Stimulated activated CD4-positive, alpha-beta T cell treated with anti-CD3 and anti-CD28 coated beads, TNF-alpha, amount 100 ng/mL, for 24 hours (primary cell): ENCODE measurements at regions not wholly inside any gene's neighbourhood (a gene's known extent, or its start where the extent isn't known, plus 50 kb on each side); places are given as distances from the start of the nearest gene placed in this dataset.
"Not testable (repeated sequence)": the region's sequence is repeated elsewhere in the genome, so short reads cannot be mapped to it uniquely, and the experiment has no call there.

ENCODE experiments used
- DNase-seq, 3 experiments: peaks; one replicate each; pipeline ENCODE4 v3.0.0-alpha.2; 2020; ENCODE audit warnings: low read depth in 3 of 3

- no peak for DNase-seq
Observed at GRCh38 chr3:31181661-31182060, 287.2 kb upstream of the GADL1 start.

- DNase-seq: no peak
Observed at GRCh38 chr3:31182661-31183060, 288.2 kb upstream of the GADL1 start.

- no peak for DNase-seq
Observed at GRCh38 chr3:31184261-31185061, 290.0 kb upstream of the GADL1 start.

- no peak for DNase-seq
Observed at GRCh38 chr3:31185062-31185357, 290.5 kb upstream of the GADL1 start.

DNA sequence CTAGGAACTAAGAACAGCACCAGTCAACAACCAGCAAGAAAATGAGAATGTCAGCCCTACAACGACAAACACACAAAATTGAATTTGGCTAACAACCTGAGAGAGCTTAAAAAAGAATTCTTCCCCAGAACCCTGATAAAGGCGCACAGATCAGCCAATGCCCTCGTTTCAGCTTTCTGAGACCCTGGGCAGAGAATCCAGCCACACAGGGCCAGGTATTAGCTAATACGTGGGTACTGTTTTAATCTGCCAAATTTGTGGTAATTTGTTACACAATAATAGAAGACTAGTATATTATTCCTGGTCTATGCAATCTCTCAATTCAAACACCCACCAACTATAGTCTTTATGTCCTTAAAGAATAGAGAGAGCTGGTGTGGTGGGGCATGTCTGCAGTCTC is 291.6 kb upstream of the GADL1 start:
- DNase-seq: no peak

GRCh38 chr3:31187380-31187779 is 292.9 kb upstream of the GADL1 start:
- DNase-seq: no peak

GRCh38 chr3:31188112-31188511 is 293.7 kb upstream of the GADL1 start:
- DNase-seq: no peak

- no peak for DNase-seq
Observed at GRCh38 chr3:31189330-31189729, 294.9 kb upstream of the GADL1 start.

GRCh38 chr3:31189971-31190370 is 295.5 kb upstream of the GADL1 start:
- DNase-seq: no peak

DNA sequence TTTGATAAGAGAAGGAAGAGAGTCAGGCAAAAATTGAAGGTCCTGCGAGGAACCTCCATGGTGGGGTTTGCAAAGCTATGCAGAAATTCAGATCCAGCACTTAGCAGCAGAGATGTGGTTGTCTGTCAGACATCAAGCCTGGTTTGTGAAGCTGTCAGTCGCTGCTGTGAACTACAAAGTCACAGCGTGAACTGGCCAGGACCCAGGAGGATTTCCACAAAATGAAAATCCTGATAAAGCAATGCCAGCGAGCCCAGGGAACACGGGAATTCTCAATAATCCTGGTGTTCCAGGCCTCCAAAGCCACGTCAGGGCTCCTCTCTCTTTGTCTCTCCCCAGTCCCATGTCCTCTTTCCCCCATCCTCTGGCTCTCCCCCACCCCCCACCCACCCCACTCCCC is 296.9 kb upstream of the GADL1 start:
- no peak for DNase-seq

DNA sequence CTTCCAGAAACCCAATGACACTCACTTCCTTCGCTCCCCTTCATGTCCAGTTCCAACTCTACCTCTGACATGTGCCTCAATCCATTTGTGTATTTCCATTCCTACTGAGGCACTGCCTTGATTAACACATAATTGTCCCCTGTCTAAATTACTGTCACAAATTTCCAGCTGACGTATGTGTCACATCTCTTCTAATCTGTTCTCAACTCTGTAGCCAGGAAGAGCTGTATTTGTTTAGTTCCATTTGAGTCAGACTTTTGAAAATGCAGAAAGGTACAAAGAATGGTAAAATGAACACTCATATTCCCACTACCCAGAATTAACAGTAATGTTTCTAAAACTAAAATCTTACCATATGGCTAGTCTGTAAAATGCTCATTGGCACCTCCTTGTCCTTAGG is 299.0 kb upstream of the GADL1 start:
- no peak for DNase-seq

- no peak for DNase-seq
Observed at GRCh38 chr3:31193871-31194270, 299.4 kb upstream of the GADL1 start.

DNA sequence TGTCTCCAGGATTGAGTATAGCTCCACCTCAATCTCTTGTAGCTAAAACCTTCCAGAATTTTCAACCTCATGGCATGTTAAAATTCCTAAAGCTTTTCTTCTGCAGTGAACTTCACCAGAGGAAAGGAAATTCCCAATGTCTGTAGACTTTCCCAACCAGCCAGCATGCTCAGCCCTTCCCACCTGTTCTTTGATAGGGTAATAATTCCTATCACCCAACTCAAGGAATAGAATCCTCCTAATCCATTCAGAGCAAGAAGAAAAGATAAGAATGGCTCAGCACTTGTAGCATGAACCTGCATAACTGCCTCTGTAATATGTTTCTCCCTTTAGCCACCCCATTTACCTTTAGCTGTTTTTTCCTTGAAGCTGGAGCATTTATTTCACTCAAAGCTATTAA is 301.8 kb upstream of the GADL1 start:
- DNase-seq: no peak

DNA sequence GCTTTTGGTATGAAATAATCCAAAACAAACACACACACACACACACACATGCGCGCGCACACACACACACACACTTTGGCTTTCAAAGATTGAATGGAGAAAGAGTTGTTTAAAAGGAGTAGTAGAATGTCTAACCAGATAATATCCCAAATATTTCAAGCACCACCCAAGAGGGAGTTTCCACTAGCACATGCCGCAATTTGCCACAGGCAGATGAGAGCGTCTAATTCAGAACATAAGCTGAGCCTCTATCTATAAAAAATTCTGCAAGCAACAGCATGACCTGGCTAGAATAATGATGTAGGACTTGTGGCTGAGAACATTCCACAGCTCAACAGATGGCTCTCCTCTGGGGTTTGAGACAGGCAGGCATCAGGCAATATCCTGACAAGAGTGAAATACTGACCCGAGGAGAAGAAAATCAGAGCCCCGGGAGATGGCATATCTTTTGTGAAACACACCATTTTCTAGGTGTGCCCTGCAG is 302.5 kb upstream of the GADL1 start:
- DNase-seq: no peak

GRCh38 chr3:31197941-31198340 is 303.5 kb upstream of the GADL1 start:
- DNase-seq: no peak

DNA sequence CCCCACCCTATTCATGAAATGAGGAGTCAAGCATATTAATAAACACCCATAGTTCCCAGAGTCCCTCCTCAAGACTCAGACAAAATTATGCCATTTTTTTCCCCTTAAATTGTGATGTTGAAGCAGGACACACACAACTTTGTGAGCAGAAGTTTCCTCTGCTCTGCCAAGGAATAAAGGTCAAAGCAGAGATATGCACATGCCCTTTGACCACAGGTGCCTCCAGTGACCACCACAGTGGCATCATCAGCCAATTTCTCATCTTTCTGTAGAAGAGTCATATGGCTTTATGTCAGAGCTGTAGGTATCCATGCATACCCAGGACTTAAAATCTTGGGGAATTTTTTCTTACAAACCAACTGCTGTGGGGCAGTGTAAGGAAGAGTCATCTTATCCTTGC is 304.4 kb upstream of the GADL1 start:
- DNase-seq: no peak

- DNase-seq: no peak
Observed at GRCh38 chr3:31203960-31204795, 309.7 kb upstream of the GADL1 start.

- DNase-seq: not testable (repeated sequence)
Observed at GRCh38 chr3:31204796-31205056, 310.3 kb upstream of the GADL1 start.

DNA sequence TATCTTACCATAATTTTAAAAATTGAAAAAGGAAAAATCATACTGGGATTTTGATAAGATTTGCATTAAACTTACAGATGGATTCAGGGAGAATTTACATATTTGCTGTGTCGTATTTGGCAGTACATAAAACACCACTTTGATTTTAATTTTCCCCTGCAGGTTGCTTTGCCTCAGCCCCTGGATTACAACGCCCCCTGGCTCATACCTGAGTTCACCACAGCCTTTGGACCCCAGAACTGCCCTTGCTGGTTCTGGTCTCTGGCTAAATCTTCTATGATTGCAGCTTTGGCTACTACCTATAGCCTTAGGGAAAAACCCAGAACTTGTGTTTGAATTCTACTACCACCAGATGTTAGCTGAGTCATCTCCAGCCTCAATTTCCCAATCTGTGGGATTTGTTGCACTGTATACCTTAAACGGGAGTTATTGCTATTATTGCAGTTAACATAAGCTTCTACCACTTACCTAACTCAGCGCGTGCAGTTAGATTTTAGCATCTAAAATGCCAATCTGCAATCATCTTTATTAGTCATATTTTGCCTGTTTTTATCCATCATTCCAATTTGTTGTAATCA is 315.7 kb upstream of the GADL1 start:
- DNase-seq: no peak

- DNase-seq: no peak
Observed at GRCh38 chr3:31213869-31214486, 318.7 kb upstream of the STT3B start.

GRCh38 chr3:31218082-31218481 is 314.6 kb upstream of the STT3B start:
- DNase-seq: no peak

DNA sequence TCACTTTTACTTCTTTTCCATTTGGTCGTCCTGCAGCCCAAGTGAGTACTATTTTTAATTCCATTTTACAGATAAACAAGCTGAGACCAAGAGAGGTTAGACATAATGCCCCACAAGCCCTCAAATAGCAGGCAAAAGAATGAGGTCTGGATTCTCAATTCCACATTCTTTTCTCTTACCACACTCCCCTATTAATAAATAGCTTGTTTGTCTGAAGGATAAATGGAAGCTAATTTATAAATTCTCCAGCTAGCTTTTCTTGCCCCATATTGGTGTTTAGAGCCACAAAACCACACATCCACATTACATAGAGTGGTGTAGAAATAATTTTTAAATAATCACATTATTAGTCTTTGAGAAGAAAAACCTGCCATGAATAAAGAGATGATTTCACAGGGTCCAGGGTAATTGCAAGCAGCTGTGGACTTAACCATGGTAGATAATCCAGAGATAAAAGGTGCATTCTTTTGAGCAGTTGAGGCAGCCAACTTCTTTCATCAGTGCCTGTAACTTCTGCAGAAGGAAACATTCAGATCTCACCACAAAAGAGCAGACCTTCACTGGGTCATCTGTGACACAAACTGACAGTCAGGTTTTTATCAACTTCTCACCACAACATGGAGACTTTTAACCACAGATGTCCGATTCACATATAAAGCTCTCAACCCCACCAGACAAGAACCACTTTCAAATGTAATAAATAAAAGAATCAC is 313.4 kb upstream of the STT3B start:
- DNase-seq: no peak
